M059J (cell line): ENCODE measurements at regions not wholly inside any gene's neighbourhood (a gene's known extent, or its start where the extent isn't known, plus 50 kb on each side); places are given as distances from the start of the nearest gene placed in this dataset.

Source experiments
- DNase-seq: peaks from one replicate; pipeline ENCODE4 v3.0.0-alpha.2; 2012; ENCODE audit warnings: low read depth

DNA sequence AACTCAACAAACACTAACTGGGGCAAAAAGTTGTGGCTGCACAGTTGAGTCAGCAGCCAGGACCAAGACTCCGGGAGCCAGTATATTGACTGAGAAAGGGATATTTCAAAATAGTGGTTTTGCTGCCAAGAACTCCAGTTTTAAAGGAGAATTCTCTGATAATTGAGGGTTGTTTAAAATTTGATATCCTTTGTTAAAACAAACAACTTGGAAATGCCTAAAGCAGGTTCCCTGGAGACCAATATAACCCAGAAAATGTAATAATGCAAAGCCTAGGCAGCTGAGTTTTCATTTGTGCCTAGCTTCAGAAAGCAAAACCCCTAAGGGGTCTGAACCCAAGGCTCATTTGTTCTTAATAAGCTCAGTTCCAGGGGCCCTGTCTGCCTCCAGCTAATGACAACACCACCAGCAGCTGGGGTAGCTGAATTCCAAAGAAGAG is 311.7 kb upstream of the CCDC196 start:
- no peak for DNase-seq

DNA sequence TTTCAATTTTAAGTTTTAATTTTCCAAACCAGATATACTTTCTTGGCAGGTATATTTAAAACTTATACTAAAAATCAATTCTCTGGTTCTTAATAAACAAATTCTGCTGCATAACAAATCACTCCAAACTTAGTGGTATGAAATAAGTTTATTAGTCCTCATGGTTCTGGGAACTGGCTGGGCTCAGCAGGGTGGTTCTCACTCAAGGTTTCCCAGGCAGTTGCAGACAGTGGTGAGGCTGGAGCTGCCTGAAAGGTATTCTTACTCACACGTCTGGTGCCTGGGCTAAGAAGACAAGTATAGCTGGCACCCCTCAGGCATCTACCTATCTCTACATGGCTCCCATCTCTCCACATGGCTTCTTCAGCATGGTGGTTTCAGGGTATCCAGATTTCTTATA is 308.2 kb upstream of the CCDC196 start:
- DNase-seq: no peak

DNA sequence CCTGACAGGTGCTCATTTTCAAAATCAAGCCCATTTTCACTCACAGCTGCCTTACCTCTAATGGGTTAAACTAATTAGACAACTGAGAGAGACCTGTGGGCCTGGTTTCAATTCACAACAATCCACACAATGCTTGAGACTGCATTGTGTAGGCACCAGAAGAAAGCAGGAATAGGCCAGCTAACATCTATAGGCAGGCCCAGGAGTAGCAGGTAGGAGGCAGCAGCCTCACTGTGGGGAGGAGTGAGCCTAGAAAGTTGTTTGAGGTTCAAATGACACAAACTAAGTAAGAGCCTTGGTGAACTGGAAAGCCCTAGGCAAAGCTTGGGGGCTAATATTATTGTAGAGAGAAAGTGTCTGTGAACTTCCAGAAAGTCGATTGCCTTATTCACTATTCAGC is 289.5 kb upstream of the CCDC196 start:
- DNase-seq: no peak

DNA sequence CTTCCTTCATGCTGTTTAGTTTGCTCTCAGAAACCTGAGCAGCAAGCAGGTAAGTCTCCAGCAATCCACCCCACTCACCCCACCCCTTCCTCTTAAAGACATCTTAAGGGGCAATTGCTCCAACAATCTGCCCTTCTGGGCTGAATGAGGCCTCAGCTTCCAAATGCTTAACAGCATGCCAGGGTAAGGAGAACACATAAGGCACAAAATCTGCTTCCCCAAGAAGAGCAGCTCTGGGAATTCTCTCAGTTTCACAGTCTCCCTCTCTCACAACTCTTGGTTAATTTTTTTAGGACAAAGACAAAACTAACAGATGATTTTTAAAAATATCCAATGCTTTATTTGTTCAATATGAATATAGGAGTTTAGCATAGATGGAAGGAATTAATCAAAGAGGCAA is 288.9 kb upstream of the CCDC196 start:
- DNase-seq: no peak

DNA sequence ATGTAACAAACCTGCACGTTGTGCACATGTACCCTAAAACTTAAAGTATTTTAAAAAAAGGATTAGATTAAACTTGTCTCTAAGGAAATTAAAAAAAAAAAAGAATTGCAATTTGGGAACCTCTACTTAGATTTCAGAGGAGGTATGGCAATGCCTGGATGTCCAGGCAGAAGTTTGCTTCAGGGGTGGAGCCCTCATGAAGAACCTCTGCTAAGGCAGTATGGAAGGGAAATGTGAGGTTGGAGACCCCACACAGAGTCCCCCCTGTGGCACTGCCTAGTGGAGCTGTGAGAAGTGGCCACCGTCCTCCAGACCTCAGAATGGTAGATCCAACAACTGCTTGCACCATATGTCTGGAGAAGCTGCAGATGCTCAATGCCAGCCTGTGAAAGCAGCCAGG is 279.6 kb upstream of the CCDC196 start:
- no peak for DNase-seq

DNA sequence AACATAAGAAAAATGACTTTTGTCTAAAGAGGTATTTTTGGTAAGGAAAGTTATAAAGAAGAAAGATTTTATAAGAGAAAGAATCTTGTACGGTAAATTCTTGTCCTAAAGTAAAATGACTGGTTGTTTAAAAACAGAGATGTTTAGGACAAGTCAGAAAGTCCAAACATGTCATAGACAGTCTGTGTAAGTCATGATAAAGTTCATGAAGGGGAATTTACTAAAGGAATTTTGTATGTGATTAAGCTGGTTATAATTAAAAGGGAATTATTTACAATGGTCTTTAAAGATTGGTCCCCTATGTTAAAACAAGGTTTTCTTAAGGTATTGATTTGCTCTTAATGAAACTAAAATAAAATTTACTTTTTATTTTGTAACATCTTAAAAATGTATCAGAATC is 269.4 kb upstream of the CCDC196 start:
- DNase-seq: peak; percentile 4

DNA sequence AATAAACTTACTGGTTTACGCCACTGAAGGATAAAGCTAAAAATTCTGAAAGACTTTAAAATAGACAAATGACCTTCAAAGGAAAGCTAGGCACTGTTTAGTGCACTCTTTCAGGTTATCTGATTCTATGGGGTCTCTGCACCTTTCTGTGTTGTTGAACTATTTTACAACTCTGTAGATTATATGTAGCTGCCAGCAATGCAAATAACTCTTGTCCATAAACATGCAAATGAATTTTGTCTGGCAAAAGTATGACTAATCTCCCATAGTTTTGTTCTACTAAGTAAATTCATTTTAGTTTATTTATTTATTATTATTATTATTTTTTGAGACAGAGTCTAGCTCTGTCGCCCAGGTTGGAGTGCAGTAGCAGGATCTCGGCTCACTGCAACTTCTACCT is 266.3 kb upstream of the CCDC196 start:
- DNase-seq: no peak

DNA sequence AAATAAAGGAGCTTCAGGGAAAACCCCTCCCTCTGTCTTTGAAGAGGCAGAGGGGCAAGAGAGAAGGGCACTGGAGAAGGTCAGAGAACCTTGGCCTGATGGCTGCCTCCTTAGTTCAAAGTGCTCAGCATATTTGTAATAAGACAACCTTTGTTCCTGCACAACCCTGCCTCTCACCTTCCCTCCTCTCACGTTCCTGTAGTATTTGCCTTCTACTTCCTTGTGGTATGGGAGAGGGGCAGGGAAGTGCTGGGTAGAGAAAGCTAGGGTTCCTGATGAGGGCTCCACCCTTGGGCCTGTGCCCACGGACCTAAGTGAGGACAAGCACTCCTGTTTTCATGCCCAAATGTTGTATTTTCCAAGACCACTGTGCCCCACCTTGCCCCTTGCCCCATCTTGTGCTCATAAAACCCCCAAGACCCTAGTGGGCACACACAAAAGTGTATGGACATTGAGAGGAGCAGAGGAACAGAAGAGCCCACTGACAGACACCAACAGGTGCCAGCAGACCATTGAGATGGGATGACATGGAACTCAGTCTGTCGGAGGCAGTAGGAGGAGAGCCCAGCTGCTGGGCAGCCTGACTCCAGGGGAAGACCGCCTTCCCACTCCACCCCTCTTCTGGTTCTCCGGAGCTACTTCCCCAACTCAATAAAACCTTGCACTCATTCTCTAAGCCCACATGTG is 261.5 kb upstream of the CCDC196 start:
- DNase-seq: no peak

DNA sequence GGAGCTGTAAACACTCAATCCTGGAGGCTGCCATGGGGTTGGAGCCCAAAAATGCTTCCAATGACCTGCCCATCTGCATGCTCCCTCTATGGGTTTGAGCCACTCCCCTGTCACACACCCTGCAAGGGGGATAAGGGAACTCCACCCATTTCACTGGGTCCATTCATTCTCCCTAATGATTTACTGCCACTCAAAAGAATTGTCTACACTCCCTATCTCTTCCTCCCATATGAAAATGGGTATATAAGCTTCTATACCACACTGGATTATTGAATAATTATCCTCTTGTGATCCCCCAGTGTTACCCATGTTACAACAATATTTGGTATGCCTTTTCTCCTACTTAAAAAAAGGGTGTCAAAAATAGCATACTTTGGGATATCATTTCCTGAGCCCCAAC is 260.8 kb upstream of the CCDC196 start:
- DNase-seq: no peak

DNA sequence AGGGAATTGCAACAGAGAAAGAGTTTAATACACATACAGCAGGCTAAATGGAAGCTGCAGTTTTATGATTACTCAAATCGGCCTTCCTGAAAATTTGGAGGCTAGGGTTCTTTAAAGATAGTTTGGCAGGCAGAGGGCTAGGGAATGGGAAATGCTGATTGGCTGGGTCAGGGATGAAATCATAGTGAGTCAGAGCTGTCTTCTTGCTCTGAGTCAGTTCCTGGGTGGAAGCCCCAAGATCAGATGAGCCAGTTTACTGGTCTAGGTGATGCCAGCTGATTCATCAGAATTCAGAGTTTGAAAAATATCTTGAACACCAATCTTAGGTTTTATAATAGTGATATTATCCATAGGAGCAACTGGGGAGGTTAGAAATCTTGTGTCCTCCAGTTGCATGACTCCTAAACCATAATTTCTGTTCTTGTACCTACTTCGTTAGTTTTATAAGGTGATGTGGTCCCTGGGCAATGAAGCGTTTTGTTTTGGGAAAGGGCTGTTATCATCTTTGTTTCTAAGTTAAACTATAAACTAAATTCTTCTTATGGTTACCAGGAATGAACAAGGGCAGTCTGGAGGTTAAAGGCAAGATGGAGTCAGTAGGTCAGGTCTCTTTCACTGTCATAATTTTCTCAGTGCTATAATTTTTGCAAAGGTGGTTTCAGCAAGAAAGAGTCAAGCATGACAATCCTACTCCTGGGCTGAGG is 257.8 kb upstream of the CCDC196 start:
- peak; percentile 14 for DNase-seq

DNA sequence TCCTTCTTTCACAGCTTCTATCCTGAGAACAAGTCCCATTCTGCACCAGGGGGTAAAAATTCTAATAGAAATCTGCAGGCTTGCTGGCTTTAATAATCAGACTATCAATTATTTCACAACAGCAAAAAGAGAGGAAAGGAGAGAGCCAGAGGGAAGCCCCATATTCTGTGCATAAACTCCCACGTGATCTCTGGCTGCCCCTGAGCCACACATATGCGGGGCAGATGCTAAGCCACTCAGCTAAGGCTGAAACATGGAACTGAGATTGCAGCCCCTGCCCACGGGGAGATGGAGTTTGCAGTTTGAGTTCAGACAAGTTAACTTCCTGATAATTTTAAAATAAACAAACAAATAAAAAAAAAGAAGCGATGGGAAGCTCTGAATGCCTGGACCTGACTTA is 254.4 kb upstream of the CCDC196 start:
- DNase-seq: no peak

DNA sequence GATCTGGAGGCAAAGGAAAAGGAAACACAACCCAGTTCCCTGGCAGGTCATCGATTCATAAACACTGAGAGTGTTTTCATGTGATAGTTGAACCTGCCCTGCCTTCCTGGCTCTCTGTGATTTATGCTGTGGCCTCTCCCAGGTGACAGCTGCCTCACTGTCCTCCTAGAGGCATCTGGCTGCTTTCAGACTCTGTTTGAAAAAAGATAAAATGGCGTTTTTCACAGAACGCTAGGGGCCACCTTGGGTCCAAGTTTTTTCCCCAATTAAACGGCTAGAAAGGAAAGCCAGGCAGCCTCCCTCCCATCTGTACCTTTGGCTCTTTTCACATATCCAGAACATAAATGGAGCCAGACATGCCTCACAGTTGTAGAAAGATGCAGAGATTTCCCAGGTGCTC is 252.6 kb upstream of the CCDC196 start:
- DNase-seq: no peak

DNA sequence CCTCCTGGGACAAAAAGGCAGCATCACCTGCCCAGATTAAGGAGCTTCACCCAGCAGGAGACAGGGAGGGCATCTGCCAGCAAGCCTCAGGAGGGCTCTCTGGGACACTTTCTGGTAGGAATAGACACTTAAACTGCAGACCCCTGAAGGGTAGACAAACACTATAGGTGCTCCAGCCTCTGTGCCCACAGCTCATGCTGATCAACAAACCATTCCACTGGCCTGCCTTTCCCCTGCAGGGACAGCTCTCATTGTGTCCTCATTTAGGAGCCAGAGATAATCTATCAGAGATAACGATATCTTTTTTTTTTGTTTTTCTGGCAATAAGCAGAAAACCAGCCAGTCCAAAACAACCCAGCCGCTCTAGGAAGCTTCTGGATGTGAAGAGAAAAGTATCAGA is 251.8 kb upstream of the CCDC196 start:
- DNase-seq: no peak

DNA sequence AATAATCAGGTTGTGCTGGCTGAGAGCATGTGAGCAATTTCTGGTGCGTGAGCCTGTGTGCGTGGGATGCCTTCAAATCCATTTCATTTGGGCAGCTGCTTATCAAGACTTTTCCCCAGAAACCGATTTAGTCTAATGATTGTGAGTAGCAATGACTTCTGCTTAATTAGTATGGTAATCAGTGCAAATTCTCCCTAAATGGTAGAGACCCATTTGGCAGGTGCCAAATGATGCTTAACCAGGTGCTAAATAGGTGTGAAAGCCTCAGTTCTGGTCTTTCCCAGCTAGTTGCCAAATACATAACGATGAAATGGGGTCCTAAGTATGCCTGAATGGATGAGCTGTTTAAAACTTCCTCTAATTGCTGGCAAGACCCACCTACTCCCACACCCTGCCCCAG is 248.4 kb upstream of the CCDC196 start:
- DNase-seq: no peak

DNA sequence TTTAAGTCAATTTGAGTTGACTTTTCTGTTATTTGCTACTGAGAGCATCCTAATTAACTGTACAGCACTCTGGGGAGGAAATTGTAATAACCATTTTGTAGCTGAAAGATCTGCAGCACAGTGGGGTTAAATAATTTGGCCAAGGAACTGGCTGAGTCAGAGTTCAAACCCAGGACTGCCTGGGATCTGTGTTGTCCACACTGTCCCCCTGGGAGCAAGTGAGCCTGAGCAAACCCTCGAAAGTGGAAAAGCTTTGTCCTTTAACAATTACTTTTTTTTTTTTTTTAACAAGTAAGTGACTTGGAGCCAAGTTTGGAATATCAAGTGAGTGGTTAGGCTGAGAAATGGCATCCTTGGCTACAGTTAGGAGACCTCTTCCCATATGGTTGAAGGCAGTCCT is 247.2 kb upstream of the CCDC196 start:
- no peak for DNase-seq

DNA sequence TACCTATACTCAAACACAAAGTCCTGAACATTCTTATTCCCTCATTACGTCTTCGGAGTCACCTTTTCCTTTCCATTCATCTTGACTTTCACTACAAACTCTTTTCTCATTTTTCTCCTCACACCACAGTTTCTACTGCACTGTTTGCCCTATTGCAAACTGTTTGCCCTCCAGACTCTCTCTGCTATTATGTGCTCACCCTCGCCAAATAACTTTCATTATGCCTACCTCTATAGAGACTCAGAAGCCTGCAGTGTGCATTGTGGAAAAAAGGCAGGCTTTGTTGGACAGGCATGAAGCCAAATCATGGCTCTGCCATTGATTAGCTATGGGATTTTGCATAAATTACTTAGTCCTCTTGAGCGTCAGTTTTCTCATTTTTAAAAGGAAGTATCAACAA is 246.6 kb upstream of the CCDC196 start:
- DNase-seq: no peak

DNA sequence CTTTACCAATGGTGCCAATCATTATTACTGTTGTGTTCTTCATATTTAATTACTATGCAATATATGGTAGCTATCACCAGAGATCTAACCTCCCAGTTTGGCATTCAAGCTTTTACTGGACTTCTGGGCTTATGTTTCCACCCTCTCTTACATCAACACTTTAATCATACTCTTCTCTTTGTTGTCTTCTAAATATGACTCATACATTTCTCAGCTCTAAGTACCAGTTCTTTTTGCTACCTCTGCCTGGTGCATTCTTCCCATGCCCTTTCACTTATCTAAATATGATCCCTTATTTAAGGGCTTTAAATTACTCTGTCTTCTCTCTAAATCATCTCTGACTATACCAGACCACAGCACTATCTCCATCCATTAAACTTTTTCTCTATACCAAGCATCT is 246.1 kb upstream of the CCDC196 start:
- DNase-seq: no peak

DNA sequence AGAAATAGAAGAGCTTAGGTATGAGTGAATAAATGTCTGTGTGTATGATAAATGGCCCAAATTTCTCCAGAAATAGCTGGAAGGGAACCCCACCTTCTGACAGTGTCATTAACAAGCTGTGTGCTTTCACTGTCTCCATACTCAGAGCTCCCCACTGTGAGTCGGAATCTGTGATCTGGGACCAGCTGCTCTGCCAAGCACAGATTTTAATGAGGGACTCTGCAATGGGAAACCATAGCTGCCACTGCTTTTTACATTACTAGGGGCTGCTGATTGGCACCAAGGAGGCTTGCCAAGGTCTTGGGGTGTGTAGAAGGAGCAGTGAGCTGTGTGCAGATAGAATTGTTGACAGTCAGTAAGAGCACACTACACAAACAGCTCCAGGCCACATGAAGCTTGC is 244.2 kb upstream of the CCDC196 start:
- DNase-seq: no peak

DNA sequence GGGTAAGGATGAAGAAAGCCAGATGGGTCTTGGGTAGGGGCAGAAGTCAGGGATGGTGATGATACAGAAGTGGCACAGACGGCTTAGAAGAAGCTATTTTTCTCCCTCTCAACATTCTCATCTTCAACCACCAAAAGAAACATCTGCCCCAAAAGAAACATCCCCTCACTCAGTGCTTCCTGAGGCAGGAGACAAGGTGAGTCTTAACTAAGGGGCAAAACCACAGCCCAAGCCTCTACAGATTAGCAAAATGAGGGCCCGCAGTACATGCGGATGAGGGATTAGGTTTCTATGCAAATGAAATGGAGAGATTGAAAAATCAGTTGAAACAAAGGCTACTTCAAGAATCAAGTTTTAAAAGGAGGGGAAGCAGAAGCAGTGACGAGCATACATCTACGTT is 241.3 kb upstream of the CCDC196 start:
- no peak for DNase-seq

DNA sequence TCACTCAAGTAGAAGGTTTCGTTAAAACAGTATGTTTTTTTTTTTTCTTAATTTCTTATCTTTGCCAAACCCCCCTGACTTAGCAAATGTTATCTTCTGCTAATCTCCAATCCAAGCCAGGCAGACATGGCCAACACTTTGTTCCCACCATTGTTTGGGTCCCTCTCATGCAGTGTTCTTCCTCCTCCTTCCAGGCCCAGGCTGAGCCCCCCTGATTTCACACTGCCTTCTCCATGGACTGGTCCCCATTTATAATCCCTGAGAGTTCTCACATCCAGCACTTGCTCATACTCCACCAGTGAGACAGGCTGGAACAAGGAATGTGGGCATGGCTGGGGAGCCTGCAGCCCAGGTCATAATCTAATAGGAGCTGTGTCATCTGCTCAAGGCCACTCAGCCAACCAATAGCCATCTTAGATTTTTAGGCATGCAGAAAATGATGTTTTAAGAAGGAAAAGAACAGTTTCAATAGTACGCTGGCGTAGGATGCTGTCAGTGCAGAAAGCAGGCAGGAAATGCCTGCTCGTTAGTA is 238.4 kb upstream of the CCDC196 start:
- DNase-seq: no peak

DNA sequence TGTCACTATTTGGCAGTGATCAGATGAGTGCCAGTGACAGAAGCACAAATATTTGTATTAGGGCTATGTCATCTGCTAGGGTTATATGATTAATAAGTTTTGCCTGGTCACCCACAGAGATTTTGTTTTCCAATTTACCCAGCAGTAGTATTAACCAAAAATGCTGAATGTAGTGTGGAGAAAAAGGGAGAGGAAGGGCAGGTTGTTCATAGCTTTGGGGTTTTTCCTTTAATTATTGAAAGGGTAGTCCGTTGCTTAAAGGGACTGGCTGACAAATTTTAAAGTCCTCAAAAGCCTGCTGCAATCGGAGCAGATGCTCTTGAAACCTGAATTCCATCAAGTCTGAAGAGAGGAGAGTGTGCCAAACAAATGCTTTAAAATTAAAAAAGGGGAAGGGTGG is 237.9 kb upstream of the CCDC196 start:
- no peak for DNase-seq

DNA sequence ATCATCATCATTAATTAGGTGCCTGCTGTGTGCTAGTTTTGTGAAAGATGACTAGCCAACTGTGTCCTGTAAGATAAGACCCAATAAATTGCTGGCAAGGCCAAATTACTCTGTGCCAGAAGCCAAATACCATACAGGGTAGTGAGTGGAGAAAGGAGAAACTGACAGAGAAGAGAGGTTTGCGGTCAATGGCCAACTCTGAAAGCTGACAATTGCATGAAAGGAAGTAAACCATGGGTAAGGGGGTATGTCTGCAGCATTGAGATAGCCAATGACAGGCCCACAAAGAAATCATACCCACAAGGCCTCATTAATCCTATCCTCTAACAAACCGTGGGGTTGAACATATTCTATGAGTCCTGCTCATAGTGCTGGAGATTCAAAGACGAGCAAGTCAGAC is 236.6 kb upstream of the CCDC196 start:
- DNase-seq: no peak

DNA sequence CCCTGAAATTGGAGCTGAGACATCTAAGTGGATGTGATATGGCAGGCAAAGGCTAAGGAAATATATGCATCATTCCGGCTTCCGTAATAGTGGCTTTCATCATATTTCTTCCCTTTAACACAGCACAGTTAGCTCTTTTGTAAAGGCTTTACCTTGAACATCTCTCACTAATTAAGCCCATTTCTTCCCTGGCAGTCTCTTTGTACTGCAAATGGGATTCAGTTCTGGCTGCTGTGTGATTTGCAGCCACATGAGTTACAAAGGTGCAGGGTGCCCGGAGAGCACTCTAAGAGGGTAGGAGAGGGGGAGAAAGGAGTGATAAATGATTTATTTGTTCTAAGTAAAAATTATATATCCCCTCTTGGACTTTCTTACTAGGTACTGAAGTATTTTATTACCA is 232.1 kb upstream of the CCDC196 start:
- DNase-seq: no peak
